ENCODE measurements at regions not wholly inside any gene's neighbourhood (a gene's known extent, or its start where the extent isn't known, plus 50 kb on each side); places are given as distances from the start of the nearest gene placed in this dataset.

GRCh38 chr5:58403822-58404433 is 56.0 kb downstream of the PLK2 start:
- DNase-seq (ENCODE audit: low read depth, low spot score), result no peak

- no peak for DNase-seq (ENCODE audit: low read depth, low spot score)
These were observed 58.2 kb downstream of the PLK2 start for GRCh38 chr5:58401701-58402100.

DNA sequence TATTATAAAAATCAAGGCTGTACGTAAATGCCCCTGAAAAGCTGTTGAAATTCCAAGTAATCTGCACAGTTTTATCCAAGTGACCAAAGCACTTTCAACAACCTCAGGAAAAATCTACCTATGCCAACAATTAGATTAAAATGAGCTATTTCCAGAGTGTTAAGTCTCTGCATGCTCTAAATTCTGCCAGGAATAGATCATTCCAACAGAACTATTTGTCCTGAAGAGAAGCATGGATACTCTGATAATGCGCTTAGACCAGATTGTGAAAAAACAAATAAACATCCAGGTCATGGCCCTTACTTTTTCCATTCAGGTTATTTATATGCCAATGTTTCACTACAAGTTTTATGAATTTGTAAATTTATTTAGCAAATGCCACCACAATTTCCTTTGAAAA is 59.1 kb downstream of the PLK2 start:
- no peak for DNase-seq (ENCODE audit: low read depth, low spot score)

DNA sequence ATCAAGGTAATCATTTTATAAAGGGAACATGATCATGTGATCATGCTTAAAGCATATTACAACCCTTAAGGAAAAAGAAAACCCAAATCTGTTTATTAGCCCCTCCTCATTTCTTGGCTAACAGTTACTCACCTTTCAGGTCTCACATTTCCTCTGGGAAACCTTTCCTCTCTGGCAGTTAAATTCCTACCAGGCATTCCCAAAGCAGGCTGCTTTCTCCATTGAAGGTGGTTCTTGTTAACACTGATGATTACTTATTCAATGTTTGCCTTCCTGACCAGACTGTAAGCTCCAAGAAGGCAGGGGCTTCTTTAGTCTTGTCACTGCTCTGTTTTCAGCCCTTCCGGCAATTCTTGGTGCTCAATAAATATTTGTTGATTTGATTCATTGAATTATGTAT is 59.9 kb downstream of the PLK2 start:
- DNase-seq (ENCODE audit: low read depth, low spot score), result no peak

DNA sequence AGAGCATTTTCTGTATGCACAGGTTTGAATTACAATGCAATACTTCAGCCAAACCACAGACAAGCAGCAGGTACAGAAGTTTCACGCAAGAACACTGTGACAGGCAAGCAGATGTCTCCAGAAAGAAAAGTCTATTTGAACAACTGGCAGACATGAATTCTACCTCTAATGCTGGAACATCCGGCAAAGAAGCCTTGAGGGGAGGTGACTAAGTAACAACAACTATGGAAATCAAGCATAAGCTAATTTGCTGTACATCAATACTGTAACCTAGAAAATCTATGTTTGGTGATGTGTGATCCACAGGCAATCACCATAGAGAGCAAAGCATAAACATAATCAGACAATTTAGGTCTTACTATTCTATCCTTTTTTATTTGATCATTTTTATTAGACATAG is 65.5 kb downstream of the PLK2 start:
- DNase-seq (ENCODE audit: low read depth, low spot score), result no peak

- DNase-seq (ENCODE audit: low read depth, low spot score), result no peak
These were observed 66.2 kb downstream of the PLK2 start for GRCh38 chr5:58393716-58394115.

DNA sequence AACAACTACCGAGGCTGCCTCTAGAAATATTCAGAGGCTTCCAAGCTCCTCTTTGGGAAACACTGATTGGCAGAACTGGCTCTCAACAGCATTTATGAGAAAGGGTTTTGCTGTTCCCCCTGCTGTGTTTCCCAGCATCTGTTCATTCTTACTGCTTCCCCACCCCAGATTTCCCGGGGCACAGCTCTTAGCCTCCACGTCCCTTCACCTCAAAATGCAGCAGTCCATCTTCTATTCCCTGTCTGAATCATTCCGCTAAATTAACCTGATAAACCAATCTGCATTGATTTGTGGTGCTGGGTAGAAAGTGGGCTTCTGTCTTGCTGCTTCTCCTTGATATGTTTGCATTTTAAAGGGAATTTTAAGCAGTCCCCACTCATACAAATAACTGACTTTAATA is 67.4 kb downstream of the PLK2 start:
- no peak for DNase-seq (ENCODE audit: low read depth, low spot score)

DNA sequence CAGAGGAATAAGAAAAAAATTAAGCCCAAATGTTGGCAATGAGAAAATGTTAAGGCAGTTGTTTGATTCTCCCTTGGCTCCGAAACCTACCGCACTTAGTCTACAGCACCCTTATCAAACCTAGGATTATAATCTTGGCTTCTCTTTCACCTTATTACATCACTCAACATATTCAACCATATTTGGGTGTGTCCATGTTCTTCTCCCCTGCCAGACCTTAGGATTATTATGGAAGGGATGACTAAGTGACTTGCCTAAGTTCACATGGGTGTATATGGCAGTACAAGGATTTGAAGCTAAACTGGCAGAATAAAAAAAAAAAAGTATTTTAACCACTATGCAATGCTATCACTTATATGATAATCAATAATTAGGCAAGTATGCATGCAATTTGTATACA is 76.4 kb downstream of the PLK2 start:
- no peak for DNase-seq (ENCODE audit: low read depth, low spot score)

- DNase-seq (ENCODE audit: low read depth, low spot score), result no peak
These were observed 77.8 kb downstream of the PLK2 start for GRCh38 chr5:58382131-58382534.

GRCh38 chr5:58381566-58381965 is 78.3 kb downstream of the PLK2 start:
- DNase-seq (ENCODE audit: low read depth, low spot score), result no peak

GRCh38 chr5:58380655-58381054 is 79.2 kb downstream of the PLK2 start:
- DNase-seq (ENCODE audit: low read depth, low spot score), result no peak

GRCh38 chr5:58378613-58379390 is 81.1 kb downstream of the PLK2 start:
- DNase-seq (ENCODE audit: low read depth, low spot score), result no peak

DNA sequence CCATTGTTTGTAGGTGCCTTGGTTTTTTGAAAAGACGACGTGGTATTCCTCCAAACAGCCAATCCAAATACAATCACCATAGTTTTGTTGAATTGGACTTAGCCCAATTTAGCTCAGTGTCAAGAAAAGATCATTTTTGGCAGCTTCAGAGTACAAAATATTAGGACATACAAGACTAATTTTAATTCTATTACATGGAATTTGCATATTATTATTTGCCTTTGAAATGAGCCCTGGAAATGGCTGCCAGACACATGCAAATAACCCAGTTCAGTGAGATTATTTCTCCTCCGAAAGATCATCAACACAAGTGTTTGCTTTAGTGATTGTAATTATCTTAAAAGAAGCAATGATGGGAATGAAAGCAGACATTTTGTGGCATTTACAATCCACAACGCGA is 89.3 kb downstream of the PLK2 start:
- DNase-seq (ENCODE audit: low read depth, low spot score), result no peak

- no peak for DNase-seq (ENCODE audit: low read depth, low spot score)
These were observed 90.2 kb downstream of the PLK2 start for GRCh38 chr5:58369513-58370190.

- no peak for DNase-seq (ENCODE audit: low read depth, low spot score)
These were observed 93.4 kb downstream of the PLK2 start for GRCh38 chr5:58366461-58366860.

DNA sequence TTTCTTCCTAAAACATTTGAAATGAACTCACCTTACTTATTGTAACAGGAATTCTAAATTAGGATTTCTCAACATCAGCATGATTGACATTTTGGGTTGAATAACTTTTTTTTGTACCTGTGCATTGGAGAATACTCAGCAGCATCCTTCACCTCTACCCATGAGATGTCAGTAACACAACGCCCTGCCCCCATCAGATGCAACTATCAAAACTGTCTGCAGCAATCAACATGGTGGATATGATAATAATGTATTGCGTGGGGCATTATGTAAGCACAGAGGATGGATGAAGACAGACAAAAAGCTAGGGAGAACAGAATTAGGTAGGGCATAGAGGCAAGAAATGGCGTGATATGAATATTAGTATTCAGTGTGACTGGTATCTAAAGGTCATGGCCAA is 94.1 kb downstream of the PLK2 start:
- DNase-seq (ENCODE audit: low read depth, low spot score), result no peak

- DNase-seq (ENCODE audit: low read depth, low spot score), result no peak
These were observed 96.2 kb downstream of the PLK2 start for GRCh38 chr5:58363461-58364249.

- no peak for DNase-seq (ENCODE audit: low read depth, low spot score)
These were observed 97.8 kb downstream of the PLK2 start for GRCh38 chr5:58362135-58362534.

DNA sequence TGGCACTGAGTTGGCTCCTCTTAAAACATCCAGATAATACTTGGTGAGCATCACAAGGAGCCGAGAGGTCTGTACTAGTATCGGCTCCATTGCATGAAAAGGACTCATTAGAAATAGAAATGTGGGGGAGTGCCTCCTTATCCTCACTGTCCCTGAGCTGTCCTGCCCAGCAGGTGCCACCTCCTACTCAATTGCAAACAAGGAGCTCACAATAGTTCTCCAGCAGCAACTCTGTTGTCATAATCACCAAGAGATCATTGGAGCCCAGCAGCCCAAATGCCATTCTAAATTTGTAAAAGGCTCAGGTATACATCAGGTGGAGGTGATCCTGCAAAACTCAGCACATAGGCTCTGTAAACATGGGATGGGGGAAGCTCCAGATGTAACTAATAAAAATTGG is 99.1 kb downstream of the PLK2 start:
- no peak for DNase-seq (ENCODE audit: low read depth, low spot score)

- DNase-seq (ENCODE audit: low read depth, low spot score), result no peak
These were observed 99.9 kb downstream of the PLK2 start for GRCh38 chr5:58359981-58360380.

DNA sequence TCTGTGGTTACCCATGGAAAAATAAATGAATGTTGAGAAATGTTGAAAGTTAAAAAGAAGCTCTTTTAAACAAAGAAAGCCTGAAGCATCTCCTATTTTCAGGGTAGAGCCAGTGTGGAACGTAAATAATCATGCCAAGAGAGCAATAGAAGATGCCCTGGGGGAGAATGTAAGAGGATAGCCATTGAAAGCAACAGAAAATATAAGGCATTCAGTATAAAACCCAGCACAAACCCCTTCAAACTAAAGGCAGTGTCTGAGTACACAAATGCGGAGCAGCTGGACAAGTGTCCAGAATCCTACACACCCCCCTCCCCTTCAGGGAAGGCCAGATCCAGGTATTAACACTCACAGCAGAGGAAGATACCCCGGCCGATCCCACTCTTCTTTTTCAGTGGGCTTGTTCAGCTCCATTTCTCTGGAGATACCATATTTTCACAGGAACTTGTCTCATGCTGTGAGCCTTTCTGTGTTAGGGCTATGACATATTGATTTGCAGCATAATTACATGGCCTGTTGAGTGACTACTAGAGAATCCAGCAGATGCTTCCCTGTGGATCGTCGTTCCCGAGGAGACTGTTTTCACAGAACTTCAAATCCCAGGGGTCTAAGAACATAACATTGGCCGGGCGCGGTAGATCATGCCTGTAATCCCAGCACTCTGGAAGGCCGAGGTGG is 101.2 kb downstream of the PLK2 start:
- no peak for DNase-seq (ENCODE audit: low read depth, low spot score)

All from smooth muscle cell of the brain vasculature (primary cell).